ENCODE measurements at regions not wholly inside any gene's neighbourhood (a gene's known extent, or its start where the extent isn't known, plus 50 kb on each side); places are given as distances from the start of the nearest gene placed in this dataset.

DNA sequence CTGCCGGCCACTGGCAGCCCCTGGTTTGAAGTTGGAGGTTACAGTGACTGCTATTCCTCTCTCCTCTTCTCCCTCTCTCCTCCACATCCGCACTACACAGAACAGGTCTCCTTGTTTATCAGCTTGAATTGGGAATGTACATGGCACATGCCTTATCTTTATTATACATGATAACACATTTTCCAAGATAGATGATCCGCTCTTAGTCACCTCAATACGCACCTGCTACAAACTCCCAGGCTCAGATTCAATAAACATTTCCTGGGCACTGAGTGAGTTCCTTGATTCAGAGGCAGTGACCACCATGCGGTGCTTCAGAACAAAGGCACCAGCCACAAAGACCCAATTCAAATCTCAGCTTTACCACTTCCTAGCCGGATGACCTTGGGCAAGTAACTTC lies 227.7 kb downstream of the TSHZ3 start:
- DNase-seq (ENCODE audit: low read depth in 4 of 4, low spot score in 3 of 4): no peak

DNA sequence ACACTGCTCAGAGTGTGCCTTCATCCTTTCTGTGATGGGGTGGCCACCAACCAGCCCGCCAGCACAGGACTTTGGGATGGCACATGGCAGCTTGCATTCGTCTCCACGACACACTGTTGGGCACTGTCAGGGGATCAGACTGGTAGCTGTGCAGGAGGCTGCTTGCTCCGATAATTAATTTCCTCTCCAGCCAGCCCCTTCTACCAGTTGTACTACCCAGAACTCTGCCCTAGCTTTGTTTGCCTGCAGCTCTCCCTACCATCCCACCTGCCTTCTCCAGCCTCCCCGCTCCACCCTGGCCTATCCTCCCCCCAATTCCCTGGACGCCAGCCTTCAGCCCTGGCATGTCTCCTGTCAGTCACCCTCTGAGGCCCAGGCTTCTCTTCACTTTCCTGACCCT lies 228.3 kb downstream of the TSHZ3 start:
- DNase-seq (ENCODE audit: low read depth in 4 of 4, low spot score in 3 of 4): no peak

DNA sequence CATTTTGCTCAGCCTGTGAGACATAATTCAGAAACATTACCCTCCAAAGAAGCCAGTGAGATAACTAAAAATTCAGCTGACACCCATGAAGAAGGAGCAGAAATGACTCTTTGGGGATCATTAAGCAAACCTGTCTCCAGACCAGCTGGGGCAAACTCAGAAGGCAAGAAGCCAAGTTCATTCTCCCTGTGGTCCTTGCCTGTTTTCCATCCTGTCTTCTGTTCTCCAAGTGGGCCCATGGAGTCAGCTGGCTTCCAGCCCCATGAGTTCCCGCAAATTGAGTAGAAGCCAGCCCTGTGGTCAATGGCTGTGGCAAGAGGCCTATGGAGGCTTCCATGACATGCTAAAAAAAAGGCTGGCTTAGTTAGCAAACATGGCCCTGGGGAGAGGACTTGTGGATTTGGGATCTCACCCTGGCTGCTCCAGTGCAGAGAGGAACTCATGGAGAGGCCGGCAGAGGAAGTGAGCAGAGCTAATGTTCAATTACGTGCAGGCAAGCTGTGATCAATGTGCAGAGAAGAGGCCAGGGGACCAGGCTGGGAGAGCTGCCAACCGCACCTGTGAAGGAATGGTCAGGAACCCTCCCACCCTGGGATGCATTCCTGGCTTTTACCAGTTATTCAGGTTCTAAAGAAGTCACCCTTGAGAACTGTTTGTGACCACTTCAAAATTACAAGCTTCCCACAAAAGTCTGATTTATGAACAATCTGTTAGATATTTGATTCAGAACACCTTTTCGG lies 229.1 kb downstream of the TSHZ3 start:
- DNase-seq (ENCODE audit: low read depth in 4 of 4, low spot score in 3 of 4): no peak

DNA sequence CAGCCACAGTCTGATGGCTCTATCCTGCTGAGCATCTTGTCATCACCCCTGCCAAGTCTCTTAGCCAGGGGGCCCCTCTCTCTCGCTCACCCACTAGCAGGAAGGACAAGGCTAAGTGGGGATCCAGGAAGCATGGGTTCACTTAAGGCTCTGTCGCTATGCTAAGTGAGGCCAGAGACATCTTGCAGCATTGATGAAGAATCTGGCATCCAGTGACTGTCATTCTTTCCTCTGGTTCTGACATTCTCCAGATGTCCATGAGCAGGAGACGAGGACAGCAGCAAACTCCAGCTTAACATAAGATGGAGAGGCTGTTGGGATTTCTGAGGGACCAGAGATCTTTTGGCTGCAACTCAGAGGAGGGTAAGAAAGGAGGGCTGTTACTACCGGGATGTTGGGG lies 230.2 kb downstream of the TSHZ3 start:
- DNase-seq (ENCODE audit: low read depth in 4 of 4, low spot score in 3 of 4): no peak

- no peak for DNase-seq (ENCODE audit: low read depth in 4 of 4, low spot score in 3 of 4)
Observed at GRCh38 chr19:31118287-31118955, 230.8 kb downstream of the TSHZ3 start.

- no peak for DNase-seq (ENCODE audit: low read depth in 4 of 4, low spot score in 3 of 4)
Observed at GRCh38 chr19:31114585-31114984, 234.7 kb downstream of the TSHZ3 start.

DNA sequence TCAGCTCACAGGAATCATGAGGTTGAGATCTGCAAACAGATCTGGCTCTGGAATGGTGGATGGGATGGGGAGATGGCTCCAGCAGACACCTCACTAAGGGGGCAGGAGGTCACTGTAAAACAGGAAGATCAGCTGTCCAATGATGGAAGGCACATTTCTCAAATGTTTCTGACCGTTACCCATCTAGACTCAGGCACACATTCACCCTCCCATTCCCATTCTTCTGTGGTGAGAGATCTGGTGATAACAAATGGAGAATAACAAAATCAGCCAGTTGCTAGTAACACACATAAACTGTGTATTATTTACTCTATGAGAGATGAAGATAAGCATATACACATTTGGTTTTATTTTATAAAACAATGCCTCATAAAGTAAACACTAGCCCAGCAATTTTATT lies 235.9 kb downstream of the TSHZ3 start:
- DNase-seq (ENCODE audit: low read depth in 4 of 4, low spot score in 3 of 4): no peak

DNA sequence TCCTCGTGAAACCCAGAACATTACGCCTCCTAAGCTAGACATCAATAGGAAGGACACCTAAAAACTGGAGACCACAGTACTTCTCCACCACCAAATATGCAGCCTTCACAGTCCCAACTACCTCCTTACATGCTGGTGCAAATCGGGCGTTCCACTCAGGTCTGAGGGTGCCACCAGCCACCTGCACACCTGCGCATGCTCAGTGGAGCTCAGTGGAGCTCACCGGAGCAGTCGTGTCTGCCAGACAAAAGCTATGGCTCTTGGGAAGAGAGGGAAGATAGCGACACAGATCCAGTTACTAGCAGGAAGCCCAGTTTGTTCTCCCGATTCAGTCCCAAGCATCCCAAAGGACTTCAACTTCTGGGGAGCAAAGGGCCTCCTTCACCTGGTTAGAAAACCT lies 237.1 kb downstream of the TSHZ3 start:
- DNase-seq (ENCODE audit: low read depth in 4 of 4, low spot score in 3 of 4): no peak

- DNase-seq (ENCODE audit: low read depth in 4 of 4, low spot score in 3 of 4): no peak
Observed at GRCh38 chr19:31111741-31112140, 237.5 kb downstream of the TSHZ3 start.

GRCh38 chr19:31110336-31110735 lies 238.9 kb downstream of the TSHZ3 start:
- no peak for DNase-seq (ENCODE audit: low read depth in 4 of 4, low spot score in 3 of 4)

DNA sequence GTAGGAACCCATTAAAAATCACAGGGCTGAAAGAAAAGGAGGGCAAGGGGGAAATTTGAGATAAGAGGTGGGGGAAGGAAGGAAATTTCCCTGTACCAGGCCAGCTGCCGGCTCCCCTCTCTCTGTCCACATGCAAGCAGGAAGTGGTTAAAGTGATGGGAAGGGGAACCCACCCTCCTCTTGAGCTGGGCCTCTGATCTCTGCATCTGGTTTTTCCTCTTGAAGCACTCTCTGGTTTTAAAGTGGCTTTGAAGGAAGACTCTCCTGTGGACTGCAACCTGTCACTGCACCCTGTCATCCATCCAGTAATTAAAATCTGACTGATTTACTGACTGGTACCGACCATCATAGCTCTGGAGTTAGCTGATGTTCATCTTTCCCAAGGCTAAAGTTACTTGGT lies 239.6 kb downstream of the TSHZ3 start:
- DNase-seq (ENCODE audit: low read depth in 4 of 4, low spot score in 3 of 4): no peak

DNA sequence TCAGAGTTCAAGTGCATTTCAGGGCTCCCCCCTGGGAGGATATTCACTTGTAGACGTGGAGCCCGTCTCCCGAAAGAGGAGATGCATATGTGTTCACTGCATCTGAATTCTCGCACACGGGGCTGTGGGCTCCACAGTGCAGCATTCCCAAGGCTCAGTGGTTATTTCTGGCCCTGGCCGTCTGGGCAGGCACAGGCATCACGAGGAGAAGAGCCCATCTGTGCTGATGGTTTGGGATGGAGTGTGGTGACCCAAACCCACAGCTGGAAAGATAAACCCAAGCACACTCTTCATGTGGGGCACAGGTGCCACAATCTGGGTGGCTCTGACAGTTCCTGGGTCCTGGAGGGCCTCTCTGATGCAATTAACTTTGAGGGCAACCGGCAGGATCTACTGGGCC lies 242.1 kb downstream of the TSHZ3 start:
- no peak for DNase-seq (ENCODE audit: low read depth in 4 of 4, low spot score in 3 of 4)

DNA sequence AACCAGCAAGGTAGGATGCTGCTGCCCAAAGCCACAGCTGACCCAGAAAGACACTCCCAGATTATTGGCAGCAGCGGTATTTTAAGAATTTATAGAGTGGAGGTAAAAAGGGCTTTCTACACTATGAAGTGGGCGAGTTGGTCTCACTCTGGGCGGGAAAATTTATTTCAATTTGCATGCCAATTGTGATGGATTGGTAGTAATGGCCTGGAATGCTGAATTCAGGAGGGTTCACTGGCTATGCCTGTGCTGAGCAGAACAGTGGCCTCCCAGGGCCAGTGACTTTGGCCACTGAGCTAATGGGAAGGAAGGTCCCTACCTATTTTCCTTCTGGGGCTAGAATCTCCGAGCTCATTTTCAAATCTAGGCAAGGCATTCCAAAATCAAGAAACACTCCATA lies 243.5 kb downstream of the TSHZ3 start:
- no peak for DNase-seq (ENCODE audit: low read depth in 4 of 4, low spot score in 3 of 4)

DNA sequence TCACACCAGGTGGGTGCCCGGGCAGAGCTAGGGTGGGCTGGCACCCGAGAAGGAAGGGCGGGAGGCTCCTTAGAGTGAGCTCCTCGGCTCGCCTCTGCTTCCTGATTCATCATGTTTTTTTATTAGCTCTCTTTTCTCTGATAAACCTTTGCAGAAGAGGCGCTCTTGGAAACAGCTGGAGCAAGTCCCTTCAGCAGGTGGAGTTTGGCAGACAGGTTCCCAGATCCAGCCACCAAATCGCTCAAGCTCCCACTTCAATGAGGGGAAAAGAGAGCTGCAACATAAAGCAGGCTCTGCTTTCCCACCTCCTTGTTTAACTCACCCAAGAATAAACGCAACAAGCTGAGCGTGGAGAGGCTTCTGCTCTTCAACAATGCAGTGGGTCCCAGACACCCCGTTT lies 244.8 kb downstream of the TSHZ3 start:
- no peak for DNase-seq (ENCODE audit: low read depth in 4 of 4, low spot score in 3 of 4)

- DNase-seq (ENCODE audit: low read depth in 4 of 4, low spot score in 3 of 4): no peak
Observed at GRCh38 chr19:31103228-31103627, 246.0 kb downstream of the TSHZ3 start.

DNA sequence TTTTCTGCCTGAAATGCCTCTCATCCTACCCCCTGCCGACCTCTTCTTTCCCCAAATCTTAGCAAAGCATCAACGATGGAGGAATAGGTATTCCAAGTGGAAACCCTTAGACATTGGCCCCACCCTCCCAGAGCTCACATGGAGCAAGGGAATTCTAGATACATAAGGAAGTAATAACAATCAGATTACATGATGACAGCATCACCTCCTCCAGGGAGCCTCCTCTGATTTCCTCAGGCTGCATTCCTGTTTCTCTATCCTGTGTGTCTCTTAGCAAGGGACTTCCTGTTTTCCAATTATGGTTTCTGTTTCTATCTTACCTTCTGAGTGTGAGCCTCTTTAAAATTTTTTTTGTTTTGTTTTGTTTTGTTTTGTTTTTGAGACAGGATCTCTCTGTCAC lies 246.6 kb downstream of the TSHZ3 start:
- no peak for DNase-seq (ENCODE audit: low read depth in 4 of 4, low spot score in 3 of 4)

GRCh38 chr19:31100981-31101380 lies 248.3 kb downstream of the TSHZ3 start:
- no peak for DNase-seq (ENCODE audit: low read depth in 4 of 4, low spot score in 3 of 4)

DNA sequence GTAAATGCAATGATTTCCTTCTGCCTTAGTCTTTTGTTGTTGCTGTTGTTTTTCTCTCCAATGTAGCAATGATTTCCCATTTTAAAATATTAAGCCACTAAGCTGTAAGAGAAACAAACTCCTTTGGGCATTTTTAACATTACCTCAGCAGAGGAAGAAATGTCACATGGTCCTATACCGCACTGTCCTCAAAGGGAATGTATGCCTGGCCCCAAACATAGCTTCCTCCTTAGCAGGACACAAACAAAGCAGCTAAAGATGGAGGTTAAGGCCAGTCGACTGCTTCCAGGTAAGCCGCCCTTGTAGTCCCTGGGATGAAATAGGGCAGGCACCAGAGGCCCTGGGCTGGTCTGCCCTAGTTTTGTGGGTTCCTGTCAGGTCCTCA lies 249.0 kb downstream of the TSHZ3 start:
- DNase-seq (ENCODE audit: low read depth in 4 of 4, low spot score in 3 of 4): no peak

GRCh38 chr19:31099515-31100205 lies 249.6 kb downstream of the TSHZ3 start:
- DNase-seq (ENCODE audit: low read depth in 4 of 4, low spot score in 3 of 4): no peak

DNA sequence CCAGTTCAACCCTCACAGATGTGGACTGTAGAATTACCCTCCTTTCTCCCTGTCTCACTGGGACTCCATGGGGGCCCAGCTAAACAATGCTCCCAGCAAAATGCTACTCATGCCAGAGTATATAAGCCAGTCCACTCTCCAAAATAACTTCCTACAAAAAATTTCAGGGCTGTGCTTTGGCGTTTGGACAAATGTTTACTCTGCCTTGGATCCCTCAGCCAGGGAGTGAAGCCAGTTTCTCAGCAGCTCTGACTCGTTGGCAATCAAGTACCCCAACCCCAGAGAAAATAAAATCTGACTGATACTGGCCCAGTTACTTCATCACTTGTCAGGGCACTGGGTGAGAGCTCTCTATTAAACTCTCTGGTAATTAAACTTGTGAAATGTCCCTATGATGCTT lies 250.4 kb downstream of the TSHZ3 start:
- no peak for DNase-seq (ENCODE audit: low read depth in 4 of 4, low spot score in 3 of 4)

GRCh38 chr19:31096935-31097545 lies 252.2 kb downstream of the TSHZ3 start:
- DNase-seq (ENCODE audit: low read depth in 4 of 4, low spot score in 3 of 4): no peak

All from left renal pelvis (tissue), 4 donors.